ENCODE measurements at regions not wholly inside any gene's neighbourhood (a gene's known extent, or its start where the extent isn't known, plus 50 kb on each side); places are given as distances from the start of the nearest gene placed in this dataset.

DNA sequence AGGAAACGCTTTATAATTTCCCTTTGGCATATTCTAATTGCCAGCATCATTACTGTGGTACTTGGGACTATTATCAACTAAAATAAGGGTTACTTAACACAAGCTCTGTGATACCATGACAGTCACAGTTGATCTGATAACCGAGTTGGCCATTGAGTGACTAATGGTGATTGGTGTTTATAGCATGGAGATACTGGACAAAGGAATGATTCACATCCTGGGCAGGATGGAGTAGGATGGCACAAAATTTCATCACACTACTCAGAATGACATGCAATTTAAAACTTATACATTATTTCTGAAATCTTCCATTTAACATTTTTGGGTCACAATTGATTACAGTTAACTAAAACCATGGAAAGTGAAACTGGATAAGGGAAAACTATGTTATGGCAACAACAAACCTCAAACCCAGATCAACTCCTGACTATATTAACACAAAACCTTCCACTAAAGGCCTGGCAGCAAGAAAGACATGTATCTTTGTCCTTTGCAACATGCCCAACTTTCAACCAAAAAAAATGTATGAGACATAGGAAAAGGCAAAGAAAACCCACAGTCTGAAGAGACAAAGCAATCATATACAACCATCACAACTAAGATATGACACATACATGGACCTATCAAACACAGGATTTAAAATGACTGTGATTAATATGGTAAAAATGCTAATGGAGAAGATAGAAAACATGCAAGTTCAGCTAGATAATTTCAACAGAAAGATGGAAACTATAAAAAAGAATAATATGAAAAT, 208.5 kb upstream of the NRP1 start:
- H2BK120ac ChIP-seq (ENCODE audit: low read depth, low read length, poor library complexity, severe bottlenecking): no peak overlapping the region
- H3T11ph ChIP-seq (ENCODE audit: low read length): no peak overlapping the region
- no peak overlapping the region for H4K5ac ChIP-seq (ENCODE audit: insufficient read length, low read depth, low read length)
- no peak overlapping the region for H2AK5ac ChIP-seq (ENCODE audit: insufficient read length, low read length)
- no peak overlapping the region for H3K56ac ChIP-seq (ENCODE audit: insufficient read length, low read depth, low read length)
- no peak overlapping the region for H2AFZ ChIP-seq (ENCODE audit: low read length)
- no peak overlapping the region for H3K27ac Mint-ChIP-seq
- H3K79me1 ChIP-seq (ENCODE audit: insufficient read depth, low read depth, low read length, poor library complexity, severe bottlenecking): no peaks in the 10 kb centered on the region
- H2BK5ac ChIP-seq (ENCODE audit: insufficient read length, low read length): no peak overlapping the region
- H3K27ac ChIP-seq (ENCODE audit: insufficient read length, low read depth, low read length): no peak overlapping the region
- H3K9me3 Mint-ChIP-seq: peaks cover 0 to 3% of the 10 kb centered on the region in 2 experiments; a peak in 3 of 5 replicates
- no CpG with 5 or more reads among the region's 2 CpGs for WGBS (ENCODE audit: extremely low coverage, insufficient read length, low lambda C conversion rate)
- peaks cover 0 to 4% (median 0%) of the 10 kb centered on the region in 3 experiments; a peak in 3 of 7 replicates for H3K36me3 Mint-ChIP-seq (ENCODE audit: insufficient read depth in 1 of 3, low read depth in 3 of 3)
- no peaks in the 10 kb centered on the region for H3K4me1 ChIP-seq (ENCODE audit: insufficient read depth, low read length)
- no peak overlapping the region for H4K8ac ChIP-seq (replicated peaks; ENCODE audit: insufficient read length, low read depth, low read length)
- TF ChIP-seq, protein P1, sequence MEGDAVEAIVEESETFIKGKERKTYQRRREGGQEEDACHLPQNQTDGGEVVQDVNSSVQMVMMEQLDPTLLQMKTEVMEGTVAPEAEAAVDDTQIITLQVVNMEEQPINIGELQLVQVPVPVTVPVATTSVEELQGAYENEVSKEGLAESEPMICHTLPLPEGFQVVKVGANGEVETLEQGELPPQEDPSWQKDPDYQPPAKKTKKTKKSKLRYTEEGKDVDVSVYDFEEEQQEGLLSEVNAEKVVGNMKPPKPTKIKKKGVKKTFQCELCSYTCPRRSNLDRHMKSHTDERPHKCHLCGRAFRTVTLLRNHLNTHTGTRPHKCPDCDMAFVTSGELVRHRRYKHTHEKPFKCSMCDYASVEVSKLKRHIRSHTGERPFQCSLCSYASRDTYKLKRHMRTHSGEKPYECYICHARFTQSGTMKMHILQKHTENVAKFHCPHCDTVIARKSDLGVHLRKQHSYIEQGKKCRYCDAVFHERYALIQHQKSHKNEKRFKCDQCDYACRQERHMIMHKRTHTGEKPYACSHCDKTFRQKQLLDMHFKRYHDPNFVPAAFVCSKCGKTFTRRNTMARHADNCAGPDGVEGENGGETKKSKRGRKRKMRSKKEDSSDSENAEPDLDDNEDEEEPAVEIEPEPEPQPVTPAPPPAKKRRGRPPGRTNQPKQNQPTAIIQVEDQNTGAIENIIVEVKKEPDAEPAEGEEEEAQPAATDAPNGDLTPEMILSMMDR (conservative IDR thresholded peaks at IDR 0.05): no peak
- H3K4me3 Mint-ChIP-seq: no peak overlapping the region
- H3K14ac ChIP-seq (ENCODE audit: insufficient read depth, low read length): no peak overlapping the region
- H3K27me3 ChIP-seq (ENCODE audit: insufficient read depth, low read length): no peaks in the 10 kb centered on the region
- no peak overlapping the region for H4K91ac ChIP-seq (ENCODE audit: insufficient read length, low read depth, low read length)
- H3K23me2 ChIP-seq (ENCODE audit: insufficient read length, low read depth, low read length, poor library complexity, severe bottlenecking): no peaks in the 10 kb centered on the region
- no peaks in the 10 kb centered on the region for H3K27me3 Mint-ChIP-seq (ENCODE audit: low read depth)
- H2BK12ac ChIP-seq (ENCODE audit: insufficient read length, low read depth, low read length): no peak overlapping the region
- H3K18ac ChIP-seq (ENCODE audit: insufficient read length, low read depth, low read length): no peak overlapping the region
- no peaks in the 10 kb centered on the region for H3K79me2 ChIP-seq (ENCODE audit: insufficient read depth, low read length)
- no peak for DNase-seq
- no peak overlapping the region for H3K4ac ChIP-seq (ENCODE audit: low read depth, low read length)
- no peak overlapping the region for H3K4me2 ChIP-seq (ENCODE audit: insufficient read depth, insufficient read length, low read length)
- no peak overlapping the region for H2BK15ac ChIP-seq (ENCODE audit: low read depth, low read length)
- no peak overlapping the region for H2BK20ac ChIP-seq (ENCODE audit: low read depth, low read length, poor library complexity, severe bottlenecking)
- no peaks in the 10 kb centered on the region for H3K9me3 ChIP-seq (ENCODE audit: control insufficient read depth, low read depth, low read length)
- H3K23ac ChIP-seq (ENCODE audit: insufficient read length, low read depth, low read length): no peak overlapping the region
- H4K20me1 ChIP-seq (ENCODE audit: control insufficient read depth, insufficient read depth, insufficient read length): no peaks in the 10 kb centered on the region
- H3K4me1 Mint-ChIP-seq: peaks cover 2% of the 10 kb centered on the region in 2 experiments; a peak in 1 of 4 replicates
- H3K9ac ChIP-seq (ENCODE audit: extremely low read depth, insufficient read length, low read length): no peak overlapping the region

Measured in H9 (cell line).